ENCODE measurements at regions not wholly inside any gene's neighbourhood (a gene's known extent, or its start where the extent isn't known, plus 50 kb on each side); places are given as distances from the start of the nearest gene placed in this dataset.

DNA sequence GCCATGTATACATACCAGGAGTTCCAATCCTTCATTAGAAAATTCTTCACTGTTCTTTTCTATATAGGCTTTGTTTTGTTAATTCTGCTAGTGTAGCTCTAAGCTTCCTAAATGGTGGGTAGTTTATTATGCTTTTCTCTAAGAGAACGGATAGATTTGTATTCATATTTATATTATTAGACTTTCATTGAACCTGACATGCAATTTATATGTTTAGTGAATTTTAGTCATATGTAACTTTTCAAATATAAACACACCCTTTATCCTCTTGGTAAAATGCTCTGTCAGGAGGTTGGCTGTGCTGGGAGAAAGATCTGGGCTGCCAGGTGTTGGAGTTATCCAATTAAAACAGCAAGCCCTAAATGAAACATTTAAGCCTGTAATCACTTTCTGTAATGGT lies 369.7 kb upstream of the RGS18 start:
- CTCF ChIA-PET: no interaction called here
- Histone ChIP-seq H4K8ac (ENCODE audit: low read depth in 2 of 2, low read length in 2 of 2) (no peak overlapping the region), H3K4me2 (ENCODE audit: low read depth, low read length) (no peak overlapping the region)

More for the DNA sequence above, 369.7 kb upstream of the RGS18 start:
- no peaks in the 10 kb centered on the region for H3K4me1 ChIP-seq (ENCODE audit: control insufficient read depth, insufficient read depth, low read length)
- POLR2A ChIA-PET (ENCODE audit: unreplicated experiment): no interaction called here
- DNase-seq (no peak), ATAC-seq (ENCODE audit: low read depth) (no peak)
- no peak overlapping the region for H2AFZ ChIP-seq (replicated peaks; ENCODE audit: low read length, poor library complexity)
- no peak overlapping the region for H4K91ac ChIP-seq (ENCODE audit: insufficient read depth, low read depth, low read length)
- no peak overlapping the region for H3K14ac ChIP-seq (replicated peaks; ENCODE audit: low read depth, low read length)
- no peaks in the 10 kb centered on the region for H4K20me1 ChIP-seq (ENCODE audit: insufficient read depth, low read length)
- no peak overlapping the region for H3K4ac ChIP-seq (ENCODE audit: low read depth, low read length)
- H2AK5ac ChIP-seq (ENCODE audit: low read depth, low read length): no peak overlapping the region
- no peaks in the 10 kb centered on the region for H3K9me3 ChIP-seq (ENCODE audit: control insufficient read depth, insufficient read depth, low read length)
- no peak overlapping the region for H2AK9ac ChIP-seq (replicated peaks; ENCODE audit: low read depth, low read length, poor library complexity)
- no peak for TF ChIP-seq FOS (IDR thresholded peaks at IDR 0.05; ENCODE audit: low read depth, low read length)
- no peak overlapping the region for H3K56ac ChIP-seq (ENCODE audit: extremely low read depth, insufficient read depth, low read length)
- no peak overlapping the region for H3K23ac ChIP-seq (ENCODE audit: low read depth, low read length)
- H3K18ac ChIP-seq (ENCODE audit: low read depth, low read length): no peak overlapping the region
- H3K36me3 ChIP-seq (ENCODE audit: control insufficient read depth, insufficient read depth, low read length): no peaks in the 10 kb centered on the region
- no peaks in the 10 kb centered on the region for H3K79me1 ChIP-seq (ENCODE audit: low read depth in 1 of 2, low read length in 2 of 2)
- no peak overlapping the region for H3K4me3 ChIP-seq (ENCODE audit: insufficient read depth, low read depth, low read length)
- no TSS peak for BruUV-seq (replicated peaks)
- in situ Hi-C loops (cut with MboI; ENCODE audit: low sequenced_read_pairs) (no loop called here), intact Hi-C loops (cut with micrococcal nuclease) (no loop called here), dilution Hi-C loops (cut with HindIII; ENCODE audit: low sequenced_read_pairs, unreplicated experiment) (no loop called here)
- H3K9ac ChIP-seq (ENCODE audit: low read depth, low read length): no peak overlapping the region
- no peaks in the 10 kb centered on the region for H3K9me1 ChIP-seq (ENCODE audit: insufficient read depth, low read length)
- H2BK120ac ChIP-seq (ENCODE audit: low read depth, low read length): no peak overlapping the region
- H3K27ac ChIP-seq (ENCODE audit: insufficient read depth, low read length): no peak overlapping the region
- no peak overlapping the region for H2BK5ac ChIP-seq (ENCODE audit: low read depth, low read length, poor library complexity, severe bottlenecking)
- WGBS, 2 experiments (ENCODE audit: extremely low coverage in 2 of 2, insufficient read length in 1 of 2): no CpG with 5 or more reads among the region's 1 CpG
- H2BK15ac ChIP-seq (ENCODE audit: low read depth, low read length): no peak overlapping the region
- no peak overlapping the region for H2BK20ac ChIP-seq (ENCODE audit: low read depth, low read length)
- no peak overlapping the region for H4K5ac ChIP-seq (ENCODE audit: low read depth, low read length)
- no peaks in the 10 kb centered on the region for H3K27me3 ChIP-seq (ENCODE audit: control insufficient read depth, insufficient read depth, low read length)

Measured in IMR-90 (cell line).